Activated CD8-positive, alpha-beta memory T cell treated with anti-CD3 and anti-CD28 coated beads for 1 hour (primary cell): ENCODE measurements at regions not wholly inside any gene's neighbourhood (a gene's known extent, or its start where the extent isn't known, plus 50 kb on each side); places are given as distances from the start of the nearest gene placed in this dataset.
"Not testable (repeated sequence)": the region's sequence is repeated elsewhere in the genome, so short reads cannot be mapped to it uniquely, and the experiment has no call there.

Experiments
- DNase-seq, 2 donors: peaks; one replicate each; pipeline ENCODE4 v3.0.0-alpha.2; 2020; ENCODE audit warnings: low read depth in 1 of 2; ENCODE audit errors: extremely low read depth in 1 of 2

GRCh38 chr3:27661797-27662196 lies 60.3 kb downstream of the EOMES start:
- DNase-seq: no peak

- peak in 1 of 2 donors; percentile 34 for DNase-seq
Measured at GRCh38 chr3:27659279-27660021, 62.7 kb downstream of the EOMES start.

GRCh38 chr3:27658741-27659140 lies 63.4 kb downstream of the EOMES start:
- no peak for DNase-seq

GRCh38 chr3:27657871-27658270 lies 64.3 kb downstream of the EOMES start:
- no peak for DNase-seq

- no peak for DNase-seq
Measured at GRCh38 chr3:27657404-27657803, 64.7 kb downstream of the EOMES start.

- no peak for DNase-seq
Measured at GRCh38 chr3:27656790-27657189, 65.3 kb downstream of the EOMES start.

GRCh38 chr3:27655547-27655946 lies 66.6 kb downstream of the EOMES start:
- DNase-seq: no peak

GRCh38 chr3:27653803-27654558 lies 68.1 kb downstream of the EOMES start:
- DNase-seq: no peak

GRCh38 chr3:27649277-27649676 lies 72.8 kb downstream of the EOMES start:
- no peak for DNase-seq

GRCh38 chr3:27646896-27647295 lies 75.2 kb downstream of the EOMES start:
- no peak for DNase-seq

- no peak for DNase-seq
Measured at GRCh38 chr3:27644941-27645340, 77.2 kb downstream of the EOMES start.

GRCh38 chr3:27643355-27643754 lies 78.8 kb downstream of the EOMES start:
- no peak for DNase-seq

- DNase-seq: no peak
Measured at GRCh38 chr3:27642796-27643195, 79.3 kb downstream of the EOMES start.

GRCh38 chr3:27641888-27642601 lies 80.1 kb downstream of the EOMES start:
- DNase-seq: no peak

GRCh38 chr3:27641271-27641800 lies 80.8 kb downstream of the EOMES start:
- no peak for DNase-seq

GRCh38 chr3:27639271-27639670 lies 82.9 kb downstream of the EOMES start:
- no peak for DNase-seq

GRCh38 chr3:27638594-27638993 lies 83.5 kb downstream of the EOMES start:
- DNase-seq: no peak

GRCh38 chr3:27637346-27637995 lies 84.7 kb downstream of the EOMES start:
- DNase-seq: no peak

- DNase-seq: not testable (repeated sequence)
Measured at GRCh38 chr3:27635006-27635405, 87.1 kb downstream of the EOMES start.

- peak in 1 of 2 donors; percentile 2 for DNase-seq
Measured at GRCh38 chr3:27633224-27633545, 88.9 kb downstream of the EOMES start.
